ENCODE measurements at regions not wholly inside any gene's neighbourhood (a gene's known extent, or its start where the extent isn't known, plus 50 kb on each side); places are given as distances from the start of the nearest gene placed in this dataset.

- ATAC-seq (ENCODE audit: low read depth) = no peak
- in situ Hi-C loops (cut with MboI; ENCODE audit: low sequenced_read_pairs) (no loop called here), dilution Hi-C loops (cut with HindIII; ENCODE audit: low sequenced_read_pairs, unreplicated experiment) (no loop called here), intact Hi-C loops (cut with micrococcal nuclease) (no loop called here)
- no peak overlapping the region for H3K27ac ChIP-seq (ENCODE audit: insufficient read depth, low read length)
- no peak overlapping the region for H2AK9ac ChIP-seq (replicated peaks; ENCODE audit: low read depth, low read length, poor library complexity)
- DNase-seq = no peak
- H3K4me1 ChIP-seq (ENCODE audit: control insufficient read depth, insufficient read depth, low read length) = no peaks in the 10 kb centered on the region
- no TSS peak for BruUV-seq (replicated peaks)
- H3K4ac ChIP-seq (ENCODE audit: low read depth, low read length) = no peak overlapping the region
- no peak overlapping the region for H3K9ac ChIP-seq (ENCODE audit: low read depth, low read length)
- no peaks in the 10 kb centered on the region for H3K27me3 ChIP-seq (ENCODE audit: control insufficient read depth, insufficient read depth, low read length)
- H3K14ac ChIP-seq (replicated peaks; ENCODE audit: low read depth, low read length) = no peak overlapping the region
- no peak overlapping the region for H2BK15ac ChIP-seq (ENCODE audit: low read depth, low read length)
- no peak overlapping the region for H2BK20ac ChIP-seq (ENCODE audit: low read depth, low read length)
- H3K9me3 ChIP-seq (ENCODE audit: control insufficient read depth, insufficient read depth, low read length) = no peaks in the 10 kb centered on the region
- H4K91ac ChIP-seq (ENCODE audit: insufficient read depth, low read depth, low read length) = no peak overlapping the region
- no peaks in the 10 kb centered on the region for H4K20me1 ChIP-seq (ENCODE audit: insufficient read depth, low read length)
- H3K56ac ChIP-seq (ENCODE audit: extremely low read depth, insufficient read depth, low read length) = no peak overlapping the region
- no peaks in the 10 kb centered on the region for H3K9me1 ChIP-seq (ENCODE audit: insufficient read depth, low read length)
- no peak overlapping the region for H3K4me3 ChIP-seq (ENCODE audit: insufficient read depth, low read depth, low read length)
- TF ChIP-seq RFX5 (IDR thresholded peaks at IDR 0.05; ENCODE audit: low read depth, low read length) = no peak
- no peak for TF ChIP-seq MAZ (IDR thresholded peaks at IDR 0.05; ENCODE audit: borderline replicate concordance, low read depth, low read length)
- no peak for TF ChIP-seq FOS (IDR thresholded peaks at IDR 0.05; ENCODE audit: low read depth, low read length)
- no peak for TF ChIP-seq RAD21 (IDR thresholded peaks at IDR 0.05; ENCODE audit: low read length)
- no peak overlapping the region for H2BK120ac ChIP-seq (ENCODE audit: low read depth, low read length)
- no peak overlapping the region for H3K18ac ChIP-seq (ENCODE audit: low read depth, low read length)
- no peak overlapping the region for H3K23ac ChIP-seq (ENCODE audit: low read depth, low read length)
- ChIA-PET CTCF (no interaction called here), POLR2A (ENCODE audit: unreplicated experiment) (no interaction called here)
- H3K79me1 ChIP-seq (ENCODE audit: low read depth in 1 of 2, low read length in 2 of 2) = no peaks in the 10 kb centered on the region
- H3K36me3 ChIP-seq (ENCODE audit: control insufficient read depth, insufficient read depth, low read length) = no peaks in the 10 kb centered on the region
- H3K4me2 ChIP-seq (ENCODE audit: low read depth, low read length) = no peak overlapping the region
- H4K5ac ChIP-seq (ENCODE audit: low read depth, low read length) = no peak overlapping the region
- no peak overlapping the region for H2BK5ac ChIP-seq (ENCODE audit: low read depth, low read length, poor library complexity, severe bottlenecking)
- no peak overlapping the region for H4K8ac ChIP-seq (ENCODE audit: low read depth in 2 of 2, low read length in 2 of 2)
- WGBS, 2 experiments (ENCODE audit: extremely low coverage in 2 of 2, insufficient read length in 1 of 2) = no CpG with 5 or more reads among the region's 12 CpGs
- no peak overlapping the region for H2AK5ac ChIP-seq (ENCODE audit: low read depth, low read length)
- H2AFZ ChIP-seq (replicated peaks; ENCODE audit: low read length, poor library complexity) = no peak overlapping the region
Observed at GRCh38 chr1:48073798-48074530, 76.8 kb upstream of the TRABD2B start.

All from IMR-90 (cell line).